GM19467 (cell line): ENCODE measurements at regions not wholly inside any gene's neighbourhood (a gene's known extent, or its start where the extent isn't known, plus 50 kb on each side); places are given as distances from the start of the nearest gene placed in this dataset.

Source experiments
- ATAC-seq: cut with Tn5 transposase; IDR thresholded peaks from one replicate; pipeline ENCODE4 v1.9.1; 2021; ENCODE audit warnings: mild to moderate bottlenecking, moderate library complexity; ENCODE audit not compliant: unreplicated experiment

GRCh38 chr1:237975376-237975775 lies 84.7 kb upstream of the ZP4 start:
- no peak for ATAC-seq

GRCh38 chr1:237972186-237972585 lies 81.5 kb upstream of the ZP4 start:
- ATAC-seq, result no peak

- no peak for ATAC-seq
Observed at GRCh38 chr1:237962985-237963384, 72.3 kb upstream of the ZP4 start.

- ATAC-seq, result no peak
Observed at GRCh38 chr1:237961754-237962153, 71.0 kb upstream of the ZP4 start.

- no peak for ATAC-seq
Observed at GRCh38 chr1:237959838-237960237, 69.1 kb upstream of the ZP4 start.

- ATAC-seq, result no peak
Observed at GRCh38 chr1:237953238-237953637, 62.5 kb upstream of the ZP4 start.
